ENCODE measurements at regions not wholly inside any gene's neighbourhood (a gene's known extent, or its start where the extent isn't known, plus 50 kb on each side); places are given as distances from the start of the nearest gene placed in this dataset.
A peak's percentile ranks its signal among the peaks of the same experiment; 100 is the strongest.

DNA sequence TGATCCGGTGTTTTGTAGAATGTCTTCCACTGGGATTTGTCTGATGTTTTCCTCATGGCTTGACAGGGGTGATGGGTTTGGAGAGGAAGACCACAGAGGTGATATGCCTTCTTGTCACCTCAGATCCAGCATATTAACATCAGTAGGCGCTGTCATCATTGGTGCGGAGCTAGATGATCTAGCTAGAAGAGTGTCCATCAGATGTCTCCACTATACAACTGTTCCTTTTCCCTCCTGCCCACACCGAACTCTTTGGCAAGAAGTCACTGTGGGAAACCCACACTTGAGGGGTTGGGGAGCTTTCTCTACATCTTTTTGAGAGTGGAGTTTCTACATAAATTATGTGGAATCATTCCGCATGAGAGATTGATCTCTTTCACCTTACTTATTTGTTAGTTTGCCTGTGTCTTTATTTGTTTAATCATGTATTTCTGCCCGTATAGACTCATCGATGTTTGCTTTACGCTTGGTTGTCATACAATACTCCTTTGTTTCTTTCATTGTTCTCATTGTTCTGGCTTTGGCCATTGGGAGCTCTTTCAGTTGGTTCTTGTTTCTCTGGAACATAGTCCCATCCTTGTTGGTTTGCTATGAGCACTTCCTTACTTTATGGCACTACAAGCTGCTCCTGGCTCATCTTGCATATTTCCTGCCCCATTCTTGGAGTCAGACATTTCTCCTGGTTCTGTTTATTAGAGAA lies 1420.3 kb downstream of the BRD1 start:
- no peak overlapping the region for H3K27ac ChIP-seq

GRCh38 chr22:48406161-48406560 lies 1421.5 kb downstream of the BRD1 start:
- Histone ChIP-seq H3K79me2 (ENCODE audit: insufficient read depth) (no peaks in the 10 kb centered on the region), H3K9me2 (ENCODE audit: insufficient read depth) (no peaks in the 10 kb centered on the region), H3K4me2 (ENCODE audit: unreplicated experiment) (no peak overlapping the region), H3K36me3 (ENCODE audit: low read depth) (no peaks in the 10 kb centered on the region), H3K4me3 (no peak overlapping the region), H2AFZ (no peak overlapping the region), H4K20me1 (ENCODE audit: insufficient read depth) (no peaks in the 10 kb centered on the region), H3K4me1 (ENCODE audit: insufficient read depth) (no peaks in the 10 kb centered on the region), H3K9me3 (ENCODE audit: low read depth) (no peaks in the 10 kb centered on the region), H3K27me3 (replicated peaks; ENCODE audit: insufficient read depth) (no peaks in the 10 kb centered on the region), H3F3A (ENCODE audit: insufficient read depth) (no peaks in the 10 kb centered on the region), H3K9ac (no peak overlapping the region), H3K27ac (no peak overlapping the region)
- no peak for TF ChIP-seq EZH2 (IDR thresholded peaks at IDR 0.05; ENCODE audit: insufficient read depth, poor library complexity, severe bottlenecking)
- TF ChIP-seq EZH2phosphoT487 (IDR thresholded peaks at IDR 0.05; ENCODE audit: insufficient read depth, low read depth), result no peak
- in situ Hi-C loops (cut with MboI), result no loop called here
- WGBS, 2 experiments (ENCODE audit: low coverage in 1 of 2, low lambda C conversion rate in 2 of 2, missing lambda C conversion rate in 2 of 2), result 6 to 7% methylated on average over 4 of the region's 4 CpGs
- no peak for DNase-seq

More for the DNA sequence above, 1420.3 kb downstream of the BRD1 start:
- Histone ChIP-seq H3K4me1 (ENCODE audit: insufficient read depth) (no peaks in the 10 kb centered on the region), H3K79me2 (ENCODE audit: insufficient read depth) (no peaks in the 10 kb centered on the region), H2AFZ (no peak overlapping the region), H3K4me2 (ENCODE audit: unreplicated experiment) (no peak overlapping the region), H3K9me3 (ENCODE audit: low read depth) (no peaks in the 10 kb centered on the region), H3K4me3 (no peak overlapping the region), H3F3A (ENCODE audit: insufficient read depth) (no peaks in the 10 kb centered on the region), H3K36me3 (ENCODE audit: low read depth) (no peaks in the 10 kb centered on the region), H4K20me1 (ENCODE audit: insufficient read depth) (no peaks in the 10 kb centered on the region), H3K9ac (no peak overlapping the region), H3K9me2 (ENCODE audit: insufficient read depth) (no peaks in the 10 kb centered on the region), H3K27me3 (replicated peaks; ENCODE audit: insufficient read depth) (no peaks in the 10 kb centered on the region)
- in situ Hi-C loops (cut with MboI), result no loop called here
- TF ChIP-seq EZH2phosphoT487 (IDR thresholded peaks at IDR 0.05; ENCODE audit: insufficient read depth, low read depth), result no peak
- no peak for TF ChIP-seq EZH2 (IDR thresholded peaks at IDR 0.05; ENCODE audit: insufficient read depth, poor library complexity, severe bottlenecking)
- DNase-seq, result no peak
- WGBS, 2 experiments (ENCODE audit: low coverage in 1 of 2, low lambda C conversion rate in 2 of 2, missing lambda C conversion rate in 2 of 2), result 83 to 87% methylated on average over 8 of the region's 8 CpGs

DNA sequence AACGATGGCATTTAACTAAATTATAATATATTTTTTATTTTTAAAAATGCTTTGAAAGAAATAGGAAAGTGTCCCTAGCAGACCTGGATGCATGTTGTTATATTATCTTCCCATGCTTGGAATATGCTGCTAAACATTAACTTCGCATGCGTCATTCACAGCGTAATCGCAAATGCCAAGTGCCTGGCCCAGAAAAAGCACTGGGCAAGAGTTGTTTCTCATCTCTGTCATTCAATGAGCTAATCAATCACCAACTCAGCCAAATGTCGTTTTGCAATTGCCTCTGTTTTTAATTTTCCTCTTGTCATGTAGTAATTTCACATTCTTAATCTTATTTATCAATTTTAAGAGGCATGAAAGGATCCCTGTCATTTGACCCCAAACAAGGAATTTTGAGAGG lies 1421.9 kb downstream of the BRD1 start:
- Histone ChIP-seq H3K9ac (no peak overlapping the region), H4K20me1 (ENCODE audit: insufficient read depth) (no peaks in the 10 kb centered on the region), H3K27ac (no peak overlapping the region), H3K27me3 (replicated peaks; ENCODE audit: insufficient read depth) (no peaks in the 10 kb centered on the region), H3K4me2 (ENCODE audit: unreplicated experiment) (no peak overlapping the region), H3K79me2 (ENCODE audit: insufficient read depth) (no peaks in the 10 kb centered on the region), H3K9me3 (ENCODE audit: low read depth) (no peaks in the 10 kb centered on the region), H3K36me3 (ENCODE audit: low read depth) (no peaks in the 10 kb centered on the region), H3K4me3 (no peak overlapping the region), H3F3A (ENCODE audit: insufficient read depth) (no peaks in the 10 kb centered on the region), H3K4me1 (ENCODE audit: insufficient read depth) (no peaks in the 10 kb centered on the region), H3K9me2 (ENCODE audit: insufficient read depth) (no peaks in the 10 kb centered on the region), H2AFZ (no peak overlapping the region)
- TF ChIP-seq EZH2 (IDR thresholded peaks at IDR 0.05; ENCODE audit: insufficient read depth, poor library complexity, severe bottlenecking), result no peak
- no peak for TF ChIP-seq EZH2phosphoT487 (IDR thresholded peaks at IDR 0.05; ENCODE audit: insufficient read depth, low read depth)
- peak; percentile 60 for DNase-seq
- 3 to 6% methylated on average over 6 of the region's 6 CpGs for WGBS, 2 experiments (ENCODE audit: low coverage in 1 of 2, low lambda C conversion rate in 2 of 2, missing lambda C conversion rate in 2 of 2)
- in situ Hi-C loops (cut with MboI), result no loop called here

DNA sequence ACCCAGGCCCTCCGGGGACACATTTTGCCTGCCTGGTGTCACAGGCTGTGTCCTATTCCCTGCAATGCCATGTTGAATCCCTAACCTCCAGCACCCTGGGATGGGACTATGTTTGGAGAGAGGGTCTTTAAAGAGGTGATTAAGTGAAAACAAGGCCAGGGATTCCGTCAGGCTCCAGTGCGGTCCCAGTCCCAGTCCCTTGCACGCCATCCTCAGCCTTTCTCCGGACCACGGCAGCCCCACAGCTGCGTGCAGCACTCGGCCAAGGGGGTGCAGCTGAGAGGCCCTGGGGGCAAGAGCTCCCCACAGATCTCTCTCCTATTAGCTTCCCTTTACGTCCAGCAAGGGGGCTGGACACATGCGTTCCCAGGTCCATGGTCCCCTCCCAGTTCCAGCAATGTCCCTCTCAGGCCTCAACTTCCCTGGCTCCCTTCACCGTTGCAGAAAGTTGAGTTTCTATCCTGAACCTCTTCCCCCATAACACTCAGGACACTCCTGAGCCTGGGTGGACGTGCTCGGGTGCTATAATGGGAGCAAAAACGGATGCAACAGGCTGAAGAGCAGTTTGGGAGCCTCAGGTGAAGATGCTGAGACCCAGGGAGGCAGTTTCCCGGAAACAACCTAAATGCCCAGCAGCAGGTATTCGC lies 1422.7 kb downstream of the BRD1 start:
- DNase-seq, result no peak
- in situ Hi-C loops (cut with MboI), result no loop called here
- H3K9me3 ChIP-seq (ENCODE audit: low read depth), result no peaks in the 10 kb centered on the region
- no peak overlapping the region for H3K4me2 ChIP-seq (ENCODE audit: unreplicated experiment)
- H3K9me2 ChIP-seq (ENCODE audit: insufficient read depth), result no peaks in the 10 kb centered on the region
- H3F3A ChIP-seq (ENCODE audit: insufficient read depth), result no peaks in the 10 kb centered on the region
- no peak for TF ChIP-seq EZH2phosphoT487 (IDR thresholded peaks at IDR 0.05; ENCODE audit: insufficient read depth, low read depth)
- no peak for TF ChIP-seq EZH2 (IDR thresholded peaks at IDR 0.05; ENCODE audit: insufficient read depth, poor library complexity, severe bottlenecking)
- no peaks in the 10 kb centered on the region for H3K36me3 ChIP-seq (ENCODE audit: low read depth)
- no peaks in the 10 kb centered on the region for H4K20me1 ChIP-seq (ENCODE audit: insufficient read depth)
- no peak overlapping the region for H3K4me3 ChIP-seq
- WGBS, 2 experiments (ENCODE audit: low coverage in 1 of 2, low lambda C conversion rate in 2 of 2, missing lambda C conversion rate in 2 of 2), result 76 to 83% methylated on average over 16 of the region's 16 CpGs
- no peak overlapping the region for H3K27ac ChIP-seq
- H3K27me3 ChIP-seq (replicated peaks; ENCODE audit: insufficient read depth), result no peaks in the 10 kb centered on the region
- no peaks in the 10 kb centered on the region for H3K4me1 ChIP-seq (ENCODE audit: insufficient read depth)
- H2AFZ ChIP-seq, result no peak overlapping the region
- H3K9ac ChIP-seq, result no peak overlapping the region
- no peaks in the 10 kb centered on the region for H3K79me2 ChIP-seq (ENCODE audit: insufficient read depth)
